Heart left ventricle (tissue), 16 donors: ENCODE measurements at regions not wholly inside any gene's neighbourhood (a gene's known extent, or its start where the extent isn't known, plus 50 kb on each side); places are given as distances from the start of the nearest gene placed in this dataset.
A peak's percentile ranks its signal among the peaks of the same experiment; 100 is the strongest.

Experiments used
- ATAC-seq, 4 donors: fragments of 200-7000 bp; cut with Tn5 transposase; one replicate each; pipeline ENCODE4 v1.9.1; 2020 to 2022; ENCODE audit warnings: moderate library complexity in 4 of 4, mild to moderate bottlenecking in 3 of 4, moderate number of reproducible peaks in 1 of 4
- DNase-seq, 5 donors: peaks; one replicate each; pipeline ENCODE4 v3.0.0-alpha.2; 2020
- H3K27ac ChIP-seq, 12 donors: fragments of 200-600 bp; sonication (generic) in 4 of 12; one replicate each; pipeline versions ENCODE4 v1.5.0 to v1.8.0; 2016 to 2022; ENCODE audit warnings: mild to moderate bottlenecking in 2 of 12
- H3K27me3 ChIP-seq, 9 donors: fragments of 200-600 bp; sonication (generic) in 2 of 9; one replicate each; pipeline versions ENCODE4 v1.5.1 to v1.8.0; 2016 to 2022; ENCODE audit warnings: mild to moderate bottlenecking in 3 of 9
- H3K36me3 ChIP-seq, 9 donors: fragments of 200-600 bp; sonication (generic) in 2 of 9; one replicate each; pipeline versions ENCODE4 v1.5.0 to v1.8.0; 2018 to 2022; ENCODE audit warnings: mild to moderate bottlenecking in 2 of 9
- H3K4me1 ChIP-seq, 12 donors: fragments of 200-600 bp; sonication (generic) in 4 of 12; one replicate each; pipeline versions ENCODE4 v1.5.0 to v1.8.0; 2016 to 2022; ENCODE audit warnings: mild to moderate bottlenecking in 3 of 12
- H3K4me3 ChIP-seq, 12 donors: fragments of 200-600 bp; sonication (generic) in 4 of 12; one replicate each; pipeline versions ENCODE4 v1.5.0 to v1.8.0; 2017 to 2022; ENCODE audit warnings: mild to moderate bottlenecking in 9 of 12, moderate library complexity in 4 of 12
- H3K9me3 ChIP-seq, 12 donors: fragments of 200-600 bp; sonication (generic) in 4 of 12; one replicate each; pipeline versions ENCODE4 v1.5.0 to v1.8.0; 2016 to 2022; ENCODE audit warnings: mild to moderate bottlenecking in 1 of 12
- CTCF ChIP-seq, 12 donors: fragments of 200-600 bp; sonication (generic) in 4 of 12; IDR thresholded peaks; one replicate each; pipeline versions ENCODE4 v1.5.0 to v1.8.0; 2018 to 2022; ENCODE audit warnings: antibody characterized with exemption in 12 of 12, mild to moderate bottlenecking in 5 of 12
- POLR2A ChIP-seq, 2 donors: fragments of 450-650 bp; IDR thresholded peaks; one replicate each; pipeline ENCODE4 v1.6.1; 2017; ENCODE audit warnings: antibody characterized with exemption in 2 of 2, mild to moderate bottlenecking in 2 of 2, moderate library complexity in 2 of 2
- WGBS, 4 donors: extraction: QIAGEN DNeasy Blood & Tissue Kit in 2 of 4; methylation state at CpG; one replicate each; pipeline versions ENCODE4 v1.1.5 to v1.1.7; 2013 to 2018; 5-methylcytosine and 5-hydroxymethylcytosine counted together
- intact Hi-C, 10 donors: fragments of 100-400 bp; cut with DNase I; formaldehyde crosslinking; loops; one replicate each; pipeline versions ENCODE4 v1.11.1 to v1.14.2; 2022
- donor health status: ischemic (EF 13 %, LVEDD 7.1; RV severe dilation, severe dysfunction).
- donor health status: healthy with polysubstance abuse.
- donor health status: DM: no; HTN: yes; CAD: no.
- donor health status: DM: no; HTN: no; CAD: no.
- donor health status: ischemic (EF 25% LVEDD 6.9; RV normal size, moderate dysfunction).
- donor health status: ischemic (EF 25% LVEDD 5.7; RV mildly dilated, moderate dysfunction).
- donor health status: healthy.
- donor health status: DM: yes; HTN: yes; CAD: no.
- donor health status: ischemic (EF 35%, LVEDD 5.7; RV mildly dilated, moderate dysfunction).
- donor health status: nonischemic (EF 11% LVEDD 7.7; RV severe dilation, severe dysfunction).
- donor health status: DM: yes; HTN: yes; CAD: no.
- donor health status: PGD.
- donor health status: ischemic (EF 29% LVEDD 5.4; RV normal size, mild dysfunction).
- donor health status: nonischemic (EF 23%, LVEDD 6.1; RV moderate dilation, normal function).

GRCh38 chr14:51789596-51789995, 70.8 kb upstream of the GNG2 start:
- DNase-seq (no peak), ATAC-seq (peak in 2 of 4 donors; percentile 26 to 46)
- no peak for TF ChIP-seq POLR2A (IDR thresholded peaks at IDR 0.05)
- TF ChIP-seq CTCF (IDR thresholded peaks at IDR 0.05) = no peak
- intact Hi-C loops = loop anchor here in 8 of 10 donors (10.0 kb wide), 5 partner anchors 135 to 835 kb away; partner anchors contain the start of gene FRMD6 (in 1 of the 8)
- Histone ChIP-seq H3K4me1 (peaks cover 0 to 13% (median 0%) of the 10 kb centered on the region in 12 donors), H3K27me3 (peaks cover 0 to 4% (median 0%) of the 10 kb centered on the region in 9 donors), H3K36me3 (no peaks in the 10 kb centered on the region), H3K27ac (peak overlapping the region in 2 of 12 donors; percentile 5 to 73), H3K9me3 (peaks cover 0 to 24% (median 4%) of the 10 kb centered on the region in 12 donors), H3K4me3 (no peak overlapping the region)

DNA sequence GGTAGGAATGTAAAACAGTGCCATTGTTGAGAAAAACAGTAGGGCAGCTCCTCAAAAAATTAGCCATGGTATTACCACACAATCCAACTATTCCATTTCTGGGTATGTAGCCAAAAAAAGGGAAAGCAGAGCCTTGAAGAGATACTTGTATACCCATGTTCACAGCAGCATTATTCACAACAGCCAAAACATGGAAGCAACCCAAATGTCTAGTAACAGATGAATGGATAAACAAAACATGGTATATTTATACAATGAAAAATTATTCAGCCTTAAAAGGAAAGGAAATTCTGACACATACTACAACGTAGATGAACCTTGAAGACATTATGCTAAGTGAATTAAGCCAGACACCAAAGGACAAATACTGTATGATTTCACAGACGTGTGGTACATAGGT, 67.6 kb upstream of the GNG2 start:
- 55 to 71% (median 62%) methylated on average over 2 of the region's 2 CpGs for WGBS, 4 donors

GRCh38 chr14:51805541-51805940, 54.9 kb upstream of the GNG2 start:
- 78 to 85% (median 82%) methylated on average over 2 of the region's 2 CpGs for WGBS, 4 donors
- H3K27me3 ChIP-seq = no peaks in the 10 kb centered on the region
- H3K4me1 ChIP-seq = no peaks in the 10 kb centered on the region
- H3K9me3 ChIP-seq = peaks cover 0 to 6% (median 0%) of the 10 kb centered on the region in 12 donors
- H3K36me3 ChIP-seq = no peaks in the 10 kb centered on the region
- H3K27ac ChIP-seq = no peak overlapping the region
- intact Hi-C loops = loop anchor here in 1 of 10 donors (10.0 kb wide), 1 partner anchor 149 kb away; no protein-coding TSS in a partner anchor
- TF ChIP-seq POLR2A (IDR thresholded peaks at IDR 0.05) (no peak), CTCF (IDR thresholded peaks at IDR 0.05) (no peak)
- no peak for ATAC-seq
- no peak for DNase-seq
- no peak overlapping the region for H3K4me3 ChIP-seq

More for the DNA sequence above, 67.6 kb upstream of the GNG2 start:
- Histone ChIP-seq H3K4me1 (peaks cover 0 to 10% (median 0%) of the 10 kb centered on the region in 12 donors), H3K27ac (no peak overlapping the region), H3K4me3 (no peak overlapping the region), H3K9me3 (no peaks in the 10 kb centered on the region), H3K36me3 (no peaks in the 10 kb centered on the region), H3K27me3 (no peaks in the 10 kb centered on the region)
- ATAC-seq (no peak), DNase-seq (no peak)
- intact Hi-C loops = no loop called here
- no peak for TF ChIP-seq CTCF (IDR thresholded peaks at IDR 0.05)
- no peak for TF ChIP-seq POLR2A (IDR thresholded peaks at IDR 0.05)

DNA sequence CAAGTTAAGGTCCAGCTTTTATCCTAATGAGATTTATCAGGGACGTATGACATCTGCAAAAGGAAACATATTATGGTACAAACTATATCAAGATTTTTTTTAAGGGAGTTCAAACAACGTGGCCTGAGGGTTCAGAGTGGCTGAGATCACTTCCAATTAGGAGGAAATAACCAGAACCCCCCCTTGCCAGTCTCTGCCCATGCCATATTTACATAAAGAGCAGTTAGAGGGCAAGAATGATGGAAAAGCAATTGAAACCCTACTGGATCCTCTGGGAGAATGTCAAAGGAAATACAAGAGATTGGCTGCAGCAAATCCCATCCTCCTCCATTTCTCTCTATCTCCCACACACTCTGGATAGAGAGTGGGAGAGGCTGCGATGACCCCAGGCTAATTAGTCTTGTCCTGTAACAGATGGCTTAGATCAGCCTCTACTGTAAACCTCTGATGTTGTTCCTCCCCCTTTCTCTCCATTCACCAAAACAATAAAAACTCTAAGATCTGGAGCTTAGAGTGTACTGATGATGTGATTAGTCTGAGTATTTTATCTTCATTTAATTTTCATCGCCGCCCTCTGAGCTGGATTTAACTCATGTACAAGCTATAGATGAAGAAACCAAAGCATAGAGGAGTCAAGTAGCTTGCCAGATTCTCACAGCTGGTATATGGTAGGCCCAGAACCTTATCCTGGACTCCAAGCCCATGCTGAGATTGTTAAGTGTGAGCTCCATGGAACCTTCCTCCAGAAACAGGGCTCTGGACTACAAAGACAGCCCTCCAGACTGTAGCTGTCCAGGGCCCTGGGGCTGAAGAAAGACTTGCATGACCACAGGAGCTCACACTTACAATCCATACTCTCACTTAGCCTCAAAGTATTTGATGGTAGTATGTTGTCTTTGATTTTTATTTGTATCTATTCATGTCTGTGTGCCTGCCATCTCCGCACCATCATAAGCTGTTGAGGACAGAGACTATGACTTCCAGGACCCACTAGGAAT, 54.1 kb upstream of the GNG2 start:
- H3K9me3 ChIP-seq = peaks cover 0 to 6% (median 0%) of the 10 kb centered on the region in 12 donors
- intact Hi-C loops = loop anchor here in 1 of 10 donors (10.0 kb wide), 1 partner anchor 148 kb away; no protein-coding TSS in a partner anchor
- no peaks in the 10 kb centered on the region for H3K4me1 ChIP-seq
- ATAC-seq (no peak), DNase-seq (no peak)
- TF ChIP-seq CTCF (IDR thresholded peaks at IDR 0.05) (no peak), POLR2A (IDR thresholded peaks at IDR 0.05) (no peak)
- WGBS, 4 donors = 65 to 72% (median 70%) methylated on average over 6 of the region's 6 CpGs
- H3K36me3 ChIP-seq = no peaks in the 10 kb centered on the region
- no peaks in the 10 kb centered on the region for H3K27me3 ChIP-seq
- no peak overlapping the region for H3K4me3 ChIP-seq
- H3K27ac ChIP-seq = no peak overlapping the region
